Breast epithelium (tissue), 4 donors: ENCODE measurements at regions not wholly inside any gene's neighbourhood (a gene's known extent, or its start where the extent isn't known, plus 50 kb on each side); places are given as distances from the start of the nearest gene placed in this dataset.

Experiments
- DNase-seq, 2 donors: peaks; one replicate each; pipeline ENCODE4 v3.0.0-alpha.2; 2019; ENCODE audit warnings: low spot score in 2 of 2
- H3K27ac ChIP-seq, 2 donors: fragments of 200-600 bp; sonication (generic) in 1 of 2; one replicate each; pipeline ENCODE4 v1.5.1; 2016 to 2019; ENCODE audit warnings: mild to moderate bottlenecking in 1 of 2
- H3K27me3 ChIP-seq, 2 donors: fragments of 200-600 bp; sonication (generic) in 1 of 2; one replicate each; pipeline versions ENCODE4 v1.5.1 to v1.6.0; 2017 to 2019; ENCODE audit warnings: control low read depth in 1 of 2, mild to moderate bottlenecking in 1 of 2
- H3K36me3 ChIP-seq: fragments of 200-600 bp; one replicate; pipeline ENCODE4 v1.5.1; 2019
- H3K4me1 ChIP-seq, 2 donors: fragments of 200-600 bp; sonication (generic); one replicate each; pipeline ENCODE4 v1.5.1; 2016 to 2019; ENCODE audit warnings: control low read depth in 1 of 2
- H3K4me3 ChIP-seq, 3 donors: fragments of 200-600 bp; sonication (generic); 1 replicate in 2 of 3; 2 replicates in 1 of 3; pipeline ENCODE4 v1.5.1; 2016 to 2019; ENCODE audit warnings: mild to moderate bottlenecking in 3 of 3, moderate library complexity in 2 of 3
- H3K9me3 ChIP-seq, 2 donors: fragments of 200-600 bp; sonication (generic) in 1 of 2; one replicate each; pipeline ENCODE4 v1.5.1; 2016 to 2019; ENCODE audit warnings: control low read depth in 1 of 2
- CTCF ChIP-seq, 3 donors: fragments of 450-650 bp; IDR thresholded peaks; one replicate each; pipeline ENCODE4 v1.5.1; 2016 to 2017; ENCODE audit warnings: antibody characterized with exemption in 3 of 3, mild to moderate bottlenecking in 3 of 3, moderate library complexity in 3 of 3
- POLR2A ChIP-seq: fragments of 450-650 bp; IDR thresholded peaks from one replicate; pipeline ENCODE4 v1.6.1; 2016; ENCODE audit warnings: antibody characterized with exemption, mild to moderate bottlenecking, moderate library complexity
- POLR2AphosphoS5 ChIP-seq, 3 donors: sonication (generic); formaldehyde crosslinking; IDR thresholded peaks; one replicate each; pipeline ENCODE4 v1.6.1; 2017; ENCODE audit warnings: antibody characterized with exemption in 3 of 3
- intact Hi-C: fragments of 100-400 bp; cut with DNase I; formaldehyde crosslinking; loops from one replicate; pipeline ENCODE4 v1.15.1; 2023; ENCODE audit warnings: low total_unique reads

GRCh38 chr6:105485456-105485855, 82.6 kb upstream of the PREP start:
- Histone ChIP-seq H3K4me1 (no peaks in the 10 kb centered on the region), H3K9me3 (no peaks in the 10 kb centered on the region), H3K4me3 (no peak overlapping the region), H3K36me3 (no peaks in the 10 kb centered on the region), H3K27me3 (no peaks in the 10 kb centered on the region), H3K27ac (no peak overlapping the region)
- DNase-seq = no peak
- TF ChIP-seq CTCF (IDR thresholded peaks at IDR 0.05) (no peak), POLR2A (no peak)
- intact Hi-C loops = loop anchor here (5.0 kb wide), 1 partner anchor 1257 kb away; no protein-coding TSS in a partner anchor

- Histone ChIP-seq H3K9me3 (no peaks in the 10 kb centered on the region), H3K27me3 (no peaks in the 10 kb centered on the region), H3K27ac (no peak overlapping the region), H3K4me1 (no peaks in the 10 kb centered on the region), H3K36me3 (no peaks in the 10 kb centered on the region), H3K4me3 (no peak overlapping the region)
- TF ChIP-seq POLR2A = no peak
- TF ChIP-seq POLR2AphosphoS5 (IDR thresholded peaks at IDR 0.05) = no peak
- peak; percentile 82 to 90 (median 83) for TF ChIP-seq CTCF (IDR thresholded peaks at IDR 0.05)
- no peak for DNase-seq
- intact Hi-C loops = loop anchor here (5.0 kb wide), 1 partner anchor 1258 kb away; no protein-coding TSS in a partner anchor
These were observed 81.6 kb upstream of the PREP start for GRCh38 chr6:105484238-105485161.

GRCh38 chr6:105483492-105483891, 80.6 kb upstream of the PREP start:
- no peaks in the 10 kb centered on the region for H3K4me1 ChIP-seq
- TF ChIP-seq POLR2AphosphoS5 (IDR thresholded peaks at IDR 0.05) (no peak), POLR2A (no peak), CTCF (IDR thresholded peaks at IDR 0.05) (no peak)
- no peaks in the 10 kb centered on the region for H3K36me3 ChIP-seq
- intact Hi-C loops = no loop called here
- no peak overlapping the region for H3K27ac ChIP-seq
- no peak for DNase-seq
- no peaks in the 10 kb centered on the region for H3K9me3 ChIP-seq
- H3K4me3 ChIP-seq = no peak overlapping the region
- H3K27me3 ChIP-seq = no peaks in the 10 kb centered on the region

GRCh38 chr6:105482921-105483320, 80.0 kb upstream of the PREP start:
- no peak for TF ChIP-seq POLR2AphosphoS5 (IDR thresholded peaks at IDR 0.05)
- no peak for TF ChIP-seq POLR2A
- TF ChIP-seq CTCF (IDR thresholded peaks at IDR 0.05) = no peak
- H3K4me3 ChIP-seq = no peak overlapping the region
- H3K4me1 ChIP-seq = no peaks in the 10 kb centered on the region
- H3K36me3 ChIP-seq = no peaks in the 10 kb centered on the region
- H3K27ac ChIP-seq = peak overlapping the region in 1 of 2 donors; percentile 45
- no peak for DNase-seq
- no peaks in the 10 kb centered on the region for H3K9me3 ChIP-seq
- H3K27me3 ChIP-seq = no peaks in the 10 kb centered on the region
- intact Hi-C loops = no loop called here

GRCh38 chr6:105482227-105482844, 79.5 kb upstream of the PREP start:
- intact Hi-C loops = no loop called here
- Histone ChIP-seq H3K27ac (no peak overlapping the region), H3K4me1 (no peaks in the 10 kb centered on the region), H3K4me3 (no peak overlapping the region), H3K9me3 (no peaks in the 10 kb centered on the region), H3K27me3 (no peaks in the 10 kb centered on the region), H3K36me3 (no peaks in the 10 kb centered on the region)
- no peak for TF ChIP-seq POLR2AphosphoS5 (IDR thresholded peaks at IDR 0.05)
- TF ChIP-seq CTCF (IDR thresholded peaks at IDR 0.05) = no peak
- no peak for TF ChIP-seq POLR2A
- no peak for DNase-seq
